Progenitor cell of endocrine pancreas (in vitro differentiated cells): ENCODE measurements at regions not wholly inside any gene's neighbourhood (a gene's known extent, or its start where the extent isn't known, plus 50 kb on each side); places are given as distances from the start of the nearest gene placed in this dataset.

Source experiments
- DNase-seq: peaks from one replicate; pipeline ENCODE4 v3.0.0; 2021; ENCODE audit warnings: low spot score; ENCODE audit not compliant: unreplicated experiment
- H3K27ac Mint-ChIP-seq: 2 replicates; pipeline ENCODE4 v1.8.0; 2021; ENCODE audit warnings: mild to moderate bottlenecking, moderate library complexity, mixed read lengths
- H3K27me3 Mint-ChIP-seq: 2 replicates; pipeline ENCODE4 v1.8.0; 2021; ENCODE audit warnings: mixed read lengths
- H3K36me3 Mint-ChIP-seq: 2 replicates; pipeline ENCODE4 v1.8.0; 2022; ENCODE audit warnings: mixed read lengths; ENCODE audit not compliant: insufficient read depth
- H3K4me1 Mint-ChIP-seq: 2 replicates; pipeline ENCODE4 v1.8.0; 2021; ENCODE audit warnings: low read depth, mixed read lengths
- H3K4me3 Mint-ChIP-seq: 2 replicates; pipeline ENCODE4 v1.8.0; 2021; ENCODE audit warnings: low read depth, mild to moderate bottlenecking, moderate library complexity, mixed read lengths
- H3K9me3 Mint-ChIP-seq: 2 replicates; pipeline ENCODE4 v1.8.0; 2021; ENCODE audit warnings: low read depth, mixed read lengths
- TF ChIP-seq, protein P1 (sequence below): fragments of 200-600 bp; sonication (generic); IDR thresholded peaks from one replicate; pipeline ENCODE4 v1.5.0; 2021; ENCODE audit warnings: antibody characterized with exemption, mild to moderate bottlenecking; ENCODE audit not compliant: unreplicated experiment

DNA sequence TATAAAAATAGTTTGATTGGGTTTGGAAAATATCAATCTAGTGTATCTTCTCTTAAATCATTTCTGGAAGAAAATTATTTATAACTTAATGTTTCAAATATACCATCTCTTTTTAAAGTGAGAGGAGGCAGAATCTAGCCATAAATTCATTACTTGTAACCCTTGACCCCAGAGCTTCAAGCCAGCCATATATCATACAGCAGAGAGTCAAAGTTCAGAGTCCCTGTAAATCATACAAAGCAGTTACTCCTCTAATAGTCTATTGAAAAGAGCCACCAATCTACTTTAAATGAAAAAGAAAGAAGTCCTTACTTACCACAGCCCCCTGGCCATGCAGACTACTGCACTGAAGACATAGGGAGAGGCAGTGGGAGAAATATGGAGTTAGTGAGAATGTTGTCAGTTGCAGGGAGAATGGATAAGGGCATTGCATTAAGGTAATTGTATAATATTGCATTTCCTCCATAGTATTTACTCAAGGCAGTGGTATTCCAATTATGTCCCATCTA, 229.5 kb downstream of the NKX6-1 start:
- TF ChIP-seq, protein P1, sequence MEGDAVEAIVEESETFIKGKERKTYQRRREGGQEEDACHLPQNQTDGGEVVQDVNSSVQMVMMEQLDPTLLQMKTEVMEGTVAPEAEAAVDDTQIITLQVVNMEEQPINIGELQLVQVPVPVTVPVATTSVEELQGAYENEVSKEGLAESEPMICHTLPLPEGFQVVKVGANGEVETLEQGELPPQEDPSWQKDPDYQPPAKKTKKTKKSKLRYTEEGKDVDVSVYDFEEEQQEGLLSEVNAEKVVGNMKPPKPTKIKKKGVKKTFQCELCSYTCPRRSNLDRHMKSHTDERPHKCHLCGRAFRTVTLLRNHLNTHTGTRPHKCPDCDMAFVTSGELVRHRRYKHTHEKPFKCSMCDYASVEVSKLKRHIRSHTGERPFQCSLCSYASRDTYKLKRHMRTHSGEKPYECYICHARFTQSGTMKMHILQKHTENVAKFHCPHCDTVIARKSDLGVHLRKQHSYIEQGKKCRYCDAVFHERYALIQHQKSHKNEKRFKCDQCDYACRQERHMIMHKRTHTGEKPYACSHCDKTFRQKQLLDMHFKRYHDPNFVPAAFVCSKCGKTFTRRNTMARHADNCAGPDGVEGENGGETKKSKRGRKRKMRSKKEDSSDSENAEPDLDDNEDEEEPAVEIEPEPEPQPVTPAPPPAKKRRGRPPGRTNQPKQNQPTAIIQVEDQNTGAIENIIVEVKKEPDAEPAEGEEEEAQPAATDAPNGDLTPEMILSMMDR: no peak
- H3K9me3 Mint-ChIP-seq: peaks cover 8% of the 10 kb centered on the region
- peaks cover under 1% of the 10 kb centered on the region for H3K36me3 Mint-ChIP-seq
- H3K4me3 Mint-ChIP-seq: no peak overlapping the region
- DNase-seq: no peak
- no peak overlapping the region for H3K27ac Mint-ChIP-seq
- no peaks in the 10 kb centered on the region for H3K27me3 Mint-ChIP-seq
- H3K4me1 Mint-ChIP-seq: peaks cover 10% of the 10 kb centered on the region

DNA sequence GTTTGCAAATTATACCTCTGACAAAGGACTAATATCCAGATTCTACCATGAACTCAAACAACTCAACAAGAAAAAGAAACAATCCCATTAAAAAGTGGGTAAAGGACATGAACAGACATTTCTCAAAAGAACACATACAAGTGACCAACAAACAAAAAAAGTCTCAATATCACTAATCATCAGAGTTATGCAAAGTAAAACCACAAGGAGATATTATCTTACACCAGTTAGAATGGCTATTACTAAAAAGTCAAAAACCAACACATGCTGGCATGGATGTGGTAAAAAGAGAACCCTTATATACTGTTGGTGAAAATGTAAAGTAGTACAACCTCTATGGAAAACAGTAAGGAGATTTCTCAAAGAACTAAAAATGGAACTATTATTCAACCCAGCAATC, 234.4 kb downstream of the NKX6-1 start:
- peaks cover 35% of the 10 kb centered on the region for H3K9me3 Mint-ChIP-seq
- H3K36me3 Mint-ChIP-seq: peaks cover 11% of the 10 kb centered on the region
- TF ChIP-seq, protein P1: no peak
- peaks cover 12% of the 10 kb centered on the region for H3K4me1 Mint-ChIP-seq
- H3K27ac Mint-ChIP-seq: no peak overlapping the region
- no peak overlapping the region for H3K4me3 Mint-ChIP-seq
- H3K27me3 Mint-ChIP-seq: no peaks in the 10 kb centered on the region
- DNase-seq: no peak

DNA sequence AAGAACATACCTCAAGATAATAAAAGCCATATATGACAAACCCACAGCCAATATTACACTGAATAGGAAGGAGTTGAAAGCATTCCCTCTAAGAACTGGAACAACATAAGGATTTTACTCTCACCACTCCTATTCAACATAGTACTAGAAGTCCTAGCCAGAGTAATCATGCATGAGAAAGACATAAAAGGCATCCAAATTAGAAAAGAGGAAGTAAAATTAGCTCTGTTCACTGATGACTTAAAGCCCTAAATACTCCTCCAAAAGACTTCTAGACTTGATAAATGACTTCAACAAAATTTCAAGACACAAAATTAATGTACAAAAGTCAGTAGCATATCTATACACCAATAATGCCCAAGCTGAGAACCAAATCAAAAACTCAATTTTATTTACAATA, 235.7 kb downstream of the NKX6-1 start:
- Mint-ChIP-seq H3K4me3 (no peak overlapping the region), H3K36me3 (peaks cover 13% of the 10 kb centered on the region), H3K27ac (no peak overlapping the region), H3K4me1 (peaks cover 10% of the 10 kb centered on the region), H3K27me3 (no peaks in the 10 kb centered on the region), H3K9me3 (peaks cover 42% of the 10 kb centered on the region)
- TF ChIP-seq, protein P1: no peak
- no peak for DNase-seq

DNA sequence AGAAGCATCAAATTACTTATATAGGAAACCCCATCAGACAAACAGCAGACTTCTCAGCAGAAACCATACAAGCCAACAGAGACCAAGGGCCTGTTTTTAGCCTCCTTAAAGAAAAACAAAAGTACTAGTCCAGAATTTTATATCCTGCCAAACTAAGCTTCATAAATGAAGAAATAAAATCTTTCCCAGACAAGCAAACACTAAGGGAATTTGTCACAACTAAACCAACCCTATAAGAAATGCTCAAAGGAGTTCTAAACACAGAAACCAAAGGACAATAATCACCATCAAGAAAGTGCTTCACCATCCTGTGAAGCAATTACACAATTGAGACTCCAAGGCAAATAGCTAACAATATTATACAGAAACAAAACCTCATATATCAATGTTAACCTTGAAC, 238.6 kb downstream of the NKX6-1 start:
- Mint-ChIP-seq H3K27me3 (no peaks in the 10 kb centered on the region), H3K27ac (no peak overlapping the region), H3K4me3 (no peak overlapping the region), H3K36me3 (peaks cover 13% of the 10 kb centered on the region), H3K4me1 (peaks cover 8% of the 10 kb centered on the region), H3K9me3 (peaks cover 38% of the 10 kb centered on the region)
- TF ChIP-seq, protein P1: no peak
- DNase-seq: no peak

DNA sequence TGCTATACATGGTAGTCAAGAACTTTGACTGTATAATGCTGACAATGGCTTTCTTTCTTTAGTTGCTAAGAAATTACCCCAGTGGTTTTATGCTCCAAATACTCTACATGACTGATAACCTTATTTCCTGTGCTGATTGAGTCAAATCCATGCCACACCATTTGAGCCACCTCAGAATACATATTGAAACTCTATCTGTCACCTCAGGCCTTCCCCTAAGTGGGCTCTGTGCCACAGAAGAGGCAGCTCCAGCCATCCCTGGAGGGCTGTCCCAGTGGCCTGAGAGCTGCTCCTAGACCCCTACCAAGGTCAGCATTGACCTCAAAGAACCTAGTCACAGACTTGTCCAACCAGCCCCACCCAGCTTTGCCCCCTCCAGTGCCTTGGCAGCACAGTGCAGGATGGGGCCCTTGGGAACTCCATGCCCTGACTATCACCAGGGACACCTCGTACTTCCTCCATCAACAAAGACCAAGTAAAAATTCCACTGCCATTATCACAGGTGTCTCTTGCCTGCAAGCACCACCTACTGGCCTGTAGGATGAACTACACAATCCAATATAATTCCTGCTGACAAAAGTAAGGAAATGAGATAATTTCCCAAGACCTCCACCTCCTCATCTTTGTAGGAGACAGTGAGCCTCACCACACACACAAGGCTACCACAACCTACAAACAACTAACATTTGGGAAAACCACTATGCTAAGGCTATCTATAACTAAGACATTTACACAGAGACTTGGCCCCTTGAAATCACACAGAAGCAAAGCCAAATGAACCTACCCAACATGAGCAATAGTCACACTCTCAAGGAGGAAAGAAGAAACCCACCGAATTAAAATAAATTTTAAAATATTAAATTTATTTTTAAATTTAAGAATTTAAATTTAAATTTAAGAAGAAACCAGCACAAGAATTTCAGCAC, 239.9 kb downstream of the NKX6-1 start:
- no peaks in the 10 kb centered on the region for H3K27me3 Mint-ChIP-seq
- peaks cover 5% of the 10 kb centered on the region for H3K4me1 Mint-ChIP-seq
- peaks cover 30% of the 10 kb centered on the region for H3K9me3 Mint-ChIP-seq
- H3K4me3 Mint-ChIP-seq: no peak overlapping the region
- DNase-seq: no peak
- TF ChIP-seq, protein P1: peak; percentile 47
- H3K36me3 Mint-ChIP-seq: peaks cover 10% of the 10 kb centered on the region
- no peak overlapping the region for H3K27ac Mint-ChIP-seq
